HT-29 (cell line): ENCODE measurements at regions not wholly inside any gene's neighbourhood (a gene's known extent, or its start where the extent isn't known, plus 50 kb on each side); places are given as distances from the start of the nearest gene placed in this dataset.

Experiments used
- DNase-seq: peaks from one replicate; pipeline ENCODE4 v3.0.0-alpha.2; 2015; ENCODE audit warnings: low spot score

DNA sequence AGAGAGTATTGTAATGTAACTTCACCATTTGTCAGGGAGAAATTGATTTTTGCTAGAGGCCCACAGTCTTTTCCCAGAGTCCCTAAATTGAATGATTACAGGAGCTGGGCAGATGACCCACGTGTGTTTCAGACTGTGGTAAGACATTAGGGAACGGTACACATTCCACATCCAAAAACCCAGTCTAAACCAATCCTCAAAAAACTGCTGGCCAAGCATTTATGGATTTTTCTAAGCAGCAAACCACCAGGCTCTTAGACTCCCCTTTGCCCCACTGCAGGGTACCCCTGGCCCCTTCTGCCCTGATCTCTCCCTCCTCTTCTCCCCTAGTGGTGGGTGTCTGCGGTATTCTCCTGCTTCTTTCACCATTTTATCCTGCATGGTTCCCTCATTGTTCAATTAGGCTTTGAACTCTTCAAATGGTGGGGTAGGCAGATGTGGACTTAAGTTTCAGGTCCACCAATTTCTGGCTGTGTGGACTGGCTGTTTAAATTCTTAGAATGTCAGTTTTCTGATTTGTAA, 135.5 kb upstream of the SORCS3 start:
- no peak for DNase-seq

GRCh38 chr10:104509981-104510380, 131.1 kb upstream of the SORCS3 start:
- no peak for DNase-seq

GRCh38 chr10:104510644-104511043, 130.4 kb upstream of the SORCS3 start:
- no peak for DNase-seq

DNA sequence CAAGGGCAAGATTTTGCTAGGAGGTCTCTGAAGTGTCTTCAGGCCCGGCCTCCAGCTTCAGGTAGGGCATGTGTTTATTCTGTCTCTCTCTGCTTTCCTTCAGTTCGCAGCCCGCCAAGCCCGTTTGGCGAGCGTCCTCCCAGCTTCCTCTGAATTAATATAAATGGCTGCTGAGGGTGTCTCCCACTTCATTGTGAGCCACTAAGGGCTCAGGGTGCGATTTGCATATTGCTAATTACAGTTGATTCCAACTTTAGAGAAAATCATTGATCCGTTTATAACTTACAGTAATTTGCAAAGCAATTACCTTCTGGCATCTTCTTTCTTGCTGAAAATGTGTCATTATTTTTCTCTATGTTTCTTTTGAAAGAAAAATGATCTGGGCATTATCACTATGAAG, 128.3 kb upstream of the SORCS3 start:
- DNase-seq = no peak

- DNase-seq = no peak
Measured at GRCh38 chr10:104515678-104516199, 125.4 kb upstream of the SORCS3 start.

GRCh38 chr10:104516986-104517385, 124.1 kb upstream of the SORCS3 start:
- DNase-seq = no peak

- DNase-seq = no peak
Measured at GRCh38 chr10:104517946-104518345, 123.1 kb upstream of the SORCS3 start.

DNA sequence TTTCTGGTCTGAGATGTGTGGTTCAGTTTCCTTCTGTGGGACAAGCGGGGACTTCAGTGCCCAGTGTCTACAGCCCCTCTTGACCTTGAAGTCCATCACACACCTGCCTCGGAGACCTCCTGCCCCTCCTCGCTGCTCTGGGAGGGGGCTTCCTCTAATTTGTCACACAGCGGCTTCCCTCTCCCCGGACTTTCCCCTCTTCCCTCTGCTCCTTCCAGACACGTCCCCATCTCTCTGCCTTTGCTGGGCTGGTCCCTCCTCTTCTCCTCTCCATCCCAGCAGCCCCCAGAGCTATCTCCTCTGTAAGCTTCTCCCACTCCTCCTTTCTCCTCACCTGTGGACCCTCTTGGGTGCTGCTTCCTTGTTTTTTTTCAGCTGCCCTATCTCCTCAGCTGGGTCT, 122.2 kb upstream of the SORCS3 start:
- DNase-seq = no peak

- no peak for DNase-seq
Measured at GRCh38 chr10:104520653-104521052, 120.4 kb upstream of the SORCS3 start.

GRCh38 chr10:104521901-104522694, 119.0 kb upstream of the SORCS3 start:
- DNase-seq = no peak

- no peak for DNase-seq
Measured at GRCh38 chr10:104526188-104526587, 114.9 kb upstream of the SORCS3 start.

DNA sequence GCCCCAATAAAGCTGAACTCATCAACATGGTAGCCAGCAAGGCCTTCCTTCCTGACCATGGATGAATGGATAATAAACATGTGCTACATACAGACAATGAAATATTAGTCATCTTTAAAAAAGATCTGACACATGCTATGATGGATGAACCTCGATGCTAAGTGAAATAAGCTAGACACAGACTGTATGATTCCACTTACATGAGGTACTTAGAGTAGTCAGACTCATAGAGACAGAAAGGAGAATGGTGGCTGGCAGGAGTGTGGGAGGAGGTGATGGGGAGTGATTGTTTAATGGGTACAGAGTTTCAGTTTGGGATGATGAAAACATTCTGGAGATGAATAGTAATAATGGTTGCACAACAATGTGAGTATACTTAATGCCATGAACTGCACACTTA, 114.1 kb upstream of the SORCS3 start:
- no peak for DNase-seq

DNA sequence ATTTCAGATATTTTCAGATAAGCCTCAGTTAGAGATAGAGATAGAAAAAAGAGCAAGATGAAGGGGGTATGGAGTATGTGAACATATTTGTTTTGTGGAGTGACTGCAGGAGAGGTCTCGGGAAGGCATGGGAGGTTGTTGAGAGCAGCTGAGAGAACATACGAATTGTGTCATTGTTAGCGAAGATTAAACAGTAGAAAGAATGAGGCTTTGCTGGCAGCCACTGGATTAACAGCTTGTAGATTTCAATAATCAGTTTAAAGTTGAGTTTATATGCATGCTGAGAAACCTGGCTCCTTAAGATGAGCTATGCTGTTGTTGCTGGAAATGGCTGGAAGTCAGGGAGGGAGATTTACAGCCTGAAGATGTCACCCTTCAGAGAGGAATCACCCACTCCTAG, 100.9 kb upstream of the SORCS3 start:
- no peak for DNase-seq

- no peak for DNase-seq
Measured at GRCh38 chr10:104541820-104542219, 99.3 kb upstream of the SORCS3 start.

- no peak for DNase-seq
Measured at GRCh38 chr10:104546336-104546735, 94.8 kb upstream of the SORCS3 start.

DNA sequence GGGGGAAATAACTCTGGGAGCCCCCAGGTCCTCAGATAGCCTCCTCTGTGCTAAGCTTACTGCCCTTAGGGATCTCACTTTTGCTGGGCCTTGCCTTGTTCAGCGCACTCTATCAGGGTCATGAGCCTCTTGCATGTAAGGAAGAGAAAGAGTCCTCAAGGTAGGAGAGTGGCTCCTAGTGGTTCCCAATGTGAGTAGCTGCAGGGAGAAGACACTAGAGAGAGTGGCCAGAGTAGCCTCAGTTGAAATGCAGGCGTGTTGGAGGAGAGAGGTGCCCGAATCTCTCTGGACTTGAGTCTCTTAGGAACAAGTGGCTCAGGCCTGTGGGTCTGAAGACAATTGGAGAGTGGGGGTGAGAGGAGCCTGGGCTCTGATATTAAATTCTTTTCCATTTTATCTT, 94.3 kb upstream of the SORCS3 start:
- DNase-seq = no peak

- peak; percentile 6 for DNase-seq
Measured at GRCh38 chr10:104548090-104548489, 93.0 kb upstream of the SORCS3 start.

DNA sequence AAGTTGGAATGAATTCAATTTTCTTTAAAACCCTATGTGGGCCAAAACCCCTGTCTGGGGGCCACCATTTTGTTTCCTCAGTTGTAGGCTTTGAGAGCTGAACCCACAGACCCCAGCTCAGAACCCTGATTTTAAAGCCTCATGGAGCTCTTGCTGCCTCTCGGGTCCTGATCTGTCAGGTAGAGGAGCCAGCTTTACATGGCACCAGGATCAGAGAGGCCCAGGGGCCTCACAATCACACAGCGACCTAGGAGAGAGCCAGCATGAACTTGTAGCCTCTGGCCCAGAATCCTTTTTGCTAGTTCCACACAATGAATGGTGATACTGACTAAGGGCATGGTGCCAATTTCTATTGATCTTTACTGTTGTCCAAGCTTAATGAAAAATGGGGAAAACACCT, 84.3 kb upstream of the SORCS3 start:
- DNase-seq = no peak

DNA sequence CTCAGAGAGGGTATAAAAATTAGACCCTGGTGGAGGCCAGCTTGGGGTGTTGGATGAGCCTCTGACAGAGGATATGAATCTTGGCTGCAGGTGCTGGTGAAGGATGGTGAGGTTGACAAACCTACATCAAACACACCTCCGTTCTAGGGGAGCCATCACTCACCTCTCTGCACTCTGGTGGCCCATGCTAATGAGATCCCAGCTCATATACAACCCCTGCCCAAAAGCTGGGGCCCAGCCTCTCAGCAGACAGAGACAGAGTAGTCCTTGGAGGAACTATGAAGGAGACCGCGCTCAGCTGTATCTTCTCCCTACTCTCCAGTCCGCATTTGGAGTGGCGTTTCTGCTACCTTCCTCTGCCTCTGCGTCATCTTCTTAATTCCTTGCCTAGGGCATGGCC, 83.1 kb upstream of the SORCS3 start:
- DNase-seq = no peak

GRCh38 chr10:104559935-104560334, 81.2 kb upstream of the SORCS3 start:
- no peak for DNase-seq

- DNase-seq = no peak
Measured at GRCh38 chr10:104563051-104563450, 78.0 kb upstream of the SORCS3 start.

GRCh38 chr10:104563548-104563947, 77.5 kb upstream of the SORCS3 start:
- no peak for DNase-seq

DNA sequence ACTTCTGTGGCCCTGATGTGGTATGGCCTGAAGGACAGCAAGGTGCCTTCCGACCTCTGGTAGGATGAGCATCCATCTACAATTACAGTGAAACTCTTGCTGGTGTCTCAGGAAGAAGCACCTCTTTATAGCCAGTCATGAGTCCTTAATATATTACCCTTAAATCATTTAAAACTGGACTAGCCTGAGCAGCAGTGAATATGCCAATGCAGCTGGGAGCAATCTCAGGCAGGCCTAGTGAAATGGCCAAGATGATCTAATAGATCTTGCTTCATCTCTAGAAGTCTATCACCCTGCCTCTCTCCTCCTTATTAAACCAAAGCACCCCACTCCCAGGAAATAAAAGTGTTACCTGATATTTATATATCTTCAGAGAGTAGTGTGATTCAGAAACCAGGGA, 66.7 kb upstream of the SORCS3 start:
- no peak for DNase-seq
